ENCODE measurements at regions not wholly inside any gene's neighbourhood (a gene's known extent, or its start where the extent isn't known, plus 50 kb on each side); places are given as distances from the start of the nearest gene placed in this dataset.

DNA sequence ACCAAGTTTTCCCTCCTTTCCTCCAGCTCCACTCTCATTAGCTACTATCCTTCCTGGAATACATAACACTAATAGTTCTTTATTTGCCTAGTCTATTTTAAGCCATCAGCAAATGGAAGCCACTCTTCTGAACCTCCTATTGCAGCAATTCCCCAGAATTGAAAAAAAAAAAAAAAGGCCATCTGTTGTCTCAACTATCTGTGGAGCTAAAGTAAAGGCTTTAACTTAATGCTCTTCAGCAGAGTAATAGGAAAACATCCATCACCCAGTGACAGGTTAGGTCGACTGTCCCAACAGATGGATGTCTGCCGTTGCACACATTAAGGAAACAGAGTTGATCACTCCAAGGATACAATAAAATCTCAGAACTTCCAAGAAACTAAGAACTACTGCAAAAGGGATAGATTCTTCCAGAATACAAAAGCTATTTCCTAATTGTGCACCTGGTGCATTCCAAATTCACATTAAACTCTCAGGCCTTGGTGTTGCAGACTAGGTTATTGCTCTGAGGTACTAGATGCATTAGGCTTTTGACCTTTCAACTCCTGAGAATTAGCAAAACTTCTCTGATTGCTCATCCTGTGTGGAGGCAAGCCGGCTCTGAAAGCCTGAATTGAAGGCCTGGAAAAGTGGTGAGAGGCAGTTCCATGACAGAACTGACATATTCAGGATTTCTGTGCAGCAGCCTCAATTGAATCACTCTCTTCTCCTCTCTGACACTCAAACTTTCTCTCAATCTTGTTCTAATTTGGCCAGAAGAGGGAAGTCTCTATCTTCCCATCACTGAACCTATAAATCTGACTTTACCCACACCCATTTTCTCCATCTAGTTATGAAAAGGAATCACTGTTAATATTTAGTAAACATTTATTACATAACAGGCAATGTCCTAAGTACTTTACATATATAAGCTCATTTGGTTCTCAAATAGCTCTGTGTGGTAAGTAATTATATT is 238.4 kb upstream of the HMGA2 start:
- TF ChIP-seq TAF1 (conservative IDR thresholded peaks at IDR 0.05) = no peak
- TF ChIP-seq EGR1 (IDR thresholded peaks at IDR 0.05; ENCODE audit: low read depth in 2 of 2) = no peak
- TF ChIP-seq, protein P1, sequence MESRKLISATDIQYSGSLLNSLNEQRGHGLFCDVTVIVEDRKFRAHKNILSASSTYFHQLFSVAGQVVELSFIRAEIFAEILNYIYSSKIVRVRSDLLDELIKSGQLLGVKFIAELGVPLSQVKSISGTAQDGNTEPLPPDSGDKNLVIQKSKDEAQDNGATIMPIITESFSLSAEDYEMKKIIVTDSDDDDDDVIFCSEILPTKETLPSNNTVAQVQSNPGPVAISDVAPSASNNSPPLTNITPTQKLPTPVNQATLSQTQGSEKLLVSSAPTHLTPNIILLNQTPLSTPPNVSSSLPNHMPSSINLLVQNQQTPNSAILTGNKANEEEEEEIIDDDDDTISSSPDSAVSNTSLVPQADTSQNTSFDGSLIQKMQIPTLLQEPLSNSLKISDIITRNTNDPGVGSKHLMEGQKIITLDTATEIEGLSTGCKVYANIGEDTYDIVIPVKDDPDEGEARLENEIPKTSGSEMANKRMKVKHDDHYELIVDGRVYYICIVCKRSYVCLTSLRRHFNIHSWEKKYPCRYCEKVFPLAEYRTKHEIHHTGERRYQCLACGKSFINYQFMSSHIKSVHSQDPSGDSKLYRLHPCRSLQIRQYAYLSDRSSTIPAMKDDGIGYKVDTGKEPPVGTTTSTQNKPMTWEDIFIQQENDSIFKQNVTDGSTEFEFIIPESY (IDR thresholded peaks at IDR 0.05) = no peak
- TF ChIP-seq HNF4A (conservative IDR thresholded peaks at IDR 0.05) = no peak
- TF ChIP-seq RAD21 (IDR thresholded peaks at IDR 0.05) = no peak
- no peak for TF ChIP-seq HNF4G (IDR thresholded peaks at IDR 0.05)
- TF ChIP-seq, protein P2, sequence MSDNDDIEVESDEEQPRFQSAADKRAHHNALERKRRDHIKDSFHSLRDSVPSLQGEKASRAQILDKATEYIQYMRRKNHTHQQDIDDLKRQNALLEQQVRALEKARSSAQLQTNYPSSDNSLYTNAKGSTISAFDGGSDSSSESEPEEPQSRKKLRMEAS (IDR thresholded peaks at IDR 0.05) = no peak
- no peak for TF ChIP-seq REST (IDR thresholded peaks at IDR 0.05)
- no peak for DNase-seq (ENCODE audit: low spot score)
- 68% methylated on average over 3 of the region's 3 CpGs for WGBS

DNA sequence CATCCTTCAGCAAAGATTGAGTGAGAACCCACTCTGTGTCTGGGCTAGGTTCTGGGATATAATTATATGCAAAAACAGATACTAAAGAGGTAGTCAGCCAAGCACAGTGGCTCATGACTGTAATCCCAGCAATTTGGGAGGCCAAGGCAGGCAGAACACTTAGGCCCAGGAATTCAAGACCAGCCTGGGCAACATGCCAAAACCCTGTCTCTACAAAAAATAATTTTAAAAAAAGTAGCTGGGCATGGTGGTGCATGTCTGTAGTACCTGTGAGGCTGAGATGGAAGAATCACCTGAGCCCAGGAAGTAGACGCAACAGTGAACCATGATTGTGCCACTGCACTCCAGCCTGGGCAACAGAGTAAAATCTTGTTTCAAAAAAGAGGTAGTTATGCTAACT is 237.5 kb upstream of the HMGA2 start:
- no peaks in the 10 kb centered on the region for H3K9me3 ChIP-seq (ENCODE audit: control insufficient read depth in 4 of 4, low read length in 3 of 4)
- H3K9ac ChIP-seq (ENCODE audit: low read depth in 1 of 2, low read length in 2 of 2) = no peak overlapping the region
- WGBS = 97% methylated on average over 1 of the region's 1 CpG
- DNase-seq (ENCODE audit: low spot score) = no peak
- no peak overlapping the region for H3K27ac ChIP-seq (ENCODE audit: low read depth in 1 of 2, low read length in 2 of 2)
- no peak for TF ChIP-seq REST (IDR thresholded peaks at IDR 0.05)
- H3K4me3 ChIP-seq (ENCODE audit: low read depth in 1 of 3, low read length in 3 of 3) = no peak overlapping the region
- H3K27me3 ChIP-seq (ENCODE audit: control insufficient read depth in 4 of 4, insufficient read depth in 4 of 4, low read length in 3 of 4) = no peaks in the 10 kb centered on the region
- H3K36me3 ChIP-seq (ENCODE audit: control insufficient read depth in 4 of 4, insufficient read depth in 3 of 4, low read depth in 1 of 4, low read length in 3 of 4) = no peaks in the 10 kb centered on the region
- H3K4me1 ChIP-seq (ENCODE audit: control insufficient read depth in 4 of 4, insufficient read depth in 4 of 4, low read length in 3 of 4) = no peaks in the 10 kb centered on the region

More for the DNA sequence above, 238.4 kb upstream of the HMGA2 start:
- Histone ChIP-seq H3K27me3 (ENCODE audit: control insufficient read depth in 4 of 4, insufficient read depth in 4 of 4, low read length in 3 of 4) (no peaks in the 10 kb centered on the region), H3K4me1 (ENCODE audit: control insufficient read depth in 4 of 4, insufficient read depth in 4 of 4, low read length in 3 of 4) (no peaks in the 10 kb centered on the region), H3K36me3 (ENCODE audit: control insufficient read depth in 4 of 4, insufficient read depth in 3 of 4, low read depth in 1 of 4, low read length in 3 of 4) (no peaks in the 10 kb centered on the region), H3K9me3 (ENCODE audit: control insufficient read depth in 4 of 4, low read length in 3 of 4) (no peaks in the 10 kb centered on the region), H3K4me3 (ENCODE audit: low read depth in 1 of 3, low read length in 3 of 3) (no peak overlapping the region), H3K9ac (ENCODE audit: low read depth in 1 of 2, low read length in 2 of 2) (no peak overlapping the region), H3K27ac (ENCODE audit: low read depth in 1 of 2, low read length in 2 of 2) (no peak overlapping the region)

Data from liver (tissue), 7 donors.